ENCODE measurements at regions not wholly inside any gene's neighbourhood (a gene's known extent, or its start where the extent isn't known, plus 50 kb on each side); places are given as distances from the start of the nearest gene placed in this dataset.

DNA sequence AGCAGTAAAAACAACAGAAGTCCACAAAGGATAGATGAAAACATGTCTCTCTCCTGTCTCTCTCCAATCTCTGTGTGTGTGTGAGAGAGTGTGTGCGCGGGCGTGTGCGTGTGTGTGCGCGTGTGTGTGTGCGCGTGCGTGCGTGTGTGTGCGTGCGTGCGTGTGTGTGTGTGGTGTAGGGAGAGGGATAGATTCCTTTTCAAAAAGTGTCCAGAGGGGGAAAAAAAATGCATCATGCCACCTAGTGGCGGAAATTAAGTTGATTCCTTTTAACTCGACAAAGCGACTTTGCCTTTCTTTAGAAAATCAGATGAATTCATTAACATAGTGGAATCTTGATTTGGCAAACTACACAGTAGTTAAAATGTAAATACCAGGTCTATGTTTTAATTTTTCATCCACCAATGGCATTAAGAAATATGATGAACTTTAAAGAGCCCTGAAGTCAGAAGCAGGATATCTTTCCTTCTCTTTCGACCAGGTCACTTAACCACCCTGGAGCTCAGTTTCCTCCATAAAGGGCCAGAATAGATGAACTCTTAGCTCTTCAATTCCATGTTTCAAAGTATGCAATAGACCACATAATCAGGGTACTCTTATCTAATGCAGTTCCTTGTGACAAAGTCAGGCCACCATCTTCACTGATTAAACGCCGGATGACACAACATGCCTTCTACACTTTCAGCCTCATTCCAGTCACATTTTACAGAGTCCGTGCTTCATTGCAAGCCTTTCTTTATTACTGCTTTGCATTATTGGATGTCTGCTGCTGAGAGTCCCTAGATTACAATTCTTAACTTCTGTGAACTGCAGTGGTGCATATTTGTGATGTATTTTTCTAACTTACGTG lies 162.8 kb downstream of the FBXO8 start:
- DNase-seq, result peak; percentile 15

DNA sequence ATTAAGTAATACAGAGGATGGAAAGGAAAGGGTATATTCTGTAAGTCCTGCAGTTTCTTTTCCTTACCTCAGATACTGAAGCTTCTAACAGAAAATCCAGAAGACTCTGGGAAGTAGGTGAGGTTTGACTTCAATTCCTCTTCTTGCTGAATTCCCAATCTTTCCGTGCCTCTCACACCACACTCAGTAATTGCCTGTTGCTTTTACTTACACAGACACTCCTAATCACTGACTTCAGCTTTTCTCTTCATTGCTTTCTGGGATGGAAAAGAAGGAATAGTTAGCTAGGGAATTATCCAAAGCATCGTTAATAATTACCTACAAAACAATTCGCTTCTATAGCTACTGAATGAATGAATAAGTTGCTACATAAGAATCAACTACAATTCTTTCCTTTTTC lies 163.6 kb downstream of the FBXO8 start:
- no peak for DNase-seq

DNA sequence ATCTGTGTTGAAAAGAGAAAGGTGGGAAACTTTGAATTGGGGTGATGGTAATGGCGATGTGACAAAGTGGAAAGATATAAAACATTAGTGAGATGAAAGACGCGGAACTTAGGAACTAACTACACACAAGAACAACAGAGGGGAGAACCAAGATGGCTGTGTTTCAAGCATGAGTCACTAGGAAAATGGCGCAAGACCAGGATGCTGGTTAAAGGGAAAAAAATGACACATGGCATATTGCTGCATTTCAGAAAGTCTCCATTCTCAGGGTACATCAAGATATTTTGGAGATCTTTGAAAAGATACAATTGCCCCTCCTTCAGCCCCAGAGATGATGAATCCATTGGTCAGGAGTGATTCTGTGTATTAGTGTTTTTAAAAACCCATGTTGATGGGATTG lies 164.4 kb downstream of the FBXO8 start:
- DNase-seq, result no peak

DNA sequence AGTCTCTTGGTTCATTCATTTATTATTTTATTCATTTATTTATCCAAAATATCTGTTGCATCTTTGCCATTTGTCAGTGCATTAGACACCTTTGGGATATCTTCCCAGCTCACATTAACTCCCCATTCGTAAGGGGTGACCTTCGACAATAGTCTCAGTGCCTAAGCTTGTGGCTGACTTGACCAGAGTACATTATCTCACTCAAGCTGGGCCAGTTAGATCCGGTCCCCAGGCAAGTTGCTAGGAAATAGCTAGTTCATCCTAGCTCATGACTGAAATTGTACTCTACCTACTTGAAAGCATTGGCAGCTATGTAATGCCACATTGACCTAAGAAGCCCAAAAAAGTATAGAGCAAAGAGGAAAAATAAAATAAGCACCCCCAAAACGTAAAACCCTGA lies 165.3 kb downstream of the FBXO8 start:
- no peak for DNase-seq

DNA sequence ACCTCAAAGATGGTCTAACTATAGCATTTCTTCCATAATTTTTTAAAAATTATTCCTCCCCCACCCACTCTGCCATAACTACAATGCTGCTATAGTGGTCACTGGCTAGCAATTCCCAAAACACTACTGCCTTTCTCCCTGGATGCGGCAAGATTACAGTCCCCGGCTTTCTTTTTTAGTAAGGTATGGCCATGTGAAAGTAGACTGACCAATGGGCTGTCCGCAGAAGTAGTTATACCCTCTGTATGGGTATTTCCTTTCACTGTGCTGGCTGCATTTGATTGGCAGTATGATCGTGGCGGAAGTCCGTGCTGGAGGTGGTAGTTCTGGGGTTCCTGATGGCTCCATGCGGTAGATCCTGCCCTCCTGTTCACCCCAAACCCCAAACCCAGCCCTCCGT lies 166.0 kb downstream of the FBXO8 start:
- no peak for DNase-seq

DNA sequence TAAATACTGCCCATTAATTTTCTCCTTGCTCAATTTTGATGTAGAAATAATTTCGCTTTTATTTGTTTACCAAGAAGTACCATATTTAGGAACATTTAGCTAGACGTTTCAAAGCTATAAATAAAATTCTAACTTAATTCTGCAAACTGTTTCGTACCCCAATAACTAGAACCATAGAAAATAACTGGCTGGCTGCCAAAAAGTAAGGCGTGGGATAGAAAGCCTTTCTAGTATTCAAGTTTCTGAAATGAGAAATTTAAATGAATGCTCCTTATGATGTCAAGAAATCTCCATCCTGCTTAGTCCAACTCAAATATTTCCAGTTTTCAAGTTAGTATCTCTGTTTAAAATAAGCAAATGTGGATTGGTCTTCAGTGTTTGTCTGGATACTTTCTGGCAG lies 167.4 kb downstream of the FBXO8 start:
- no peak for DNase-seq

DNA sequence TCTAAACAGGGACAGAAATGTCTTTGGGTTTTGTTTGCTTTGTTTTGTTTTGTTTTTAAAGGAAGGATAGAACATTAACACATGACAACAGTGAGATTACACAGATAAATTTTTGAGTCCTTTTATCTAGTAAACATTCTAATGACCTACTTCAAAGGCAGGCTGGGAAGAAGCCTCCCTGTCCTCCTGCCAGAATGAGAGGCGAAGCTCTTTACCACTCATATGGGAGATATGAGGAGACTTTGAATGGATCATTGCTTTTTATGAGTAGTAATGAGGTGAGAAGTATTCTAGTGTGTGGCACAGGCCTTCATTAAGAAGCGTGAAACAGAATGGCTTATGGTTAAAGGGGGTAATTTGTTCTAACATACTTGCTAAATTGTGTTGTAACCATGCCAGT lies 172.0 kb downstream of the FBXO8 start:
- no peak for DNase-seq

DNA sequence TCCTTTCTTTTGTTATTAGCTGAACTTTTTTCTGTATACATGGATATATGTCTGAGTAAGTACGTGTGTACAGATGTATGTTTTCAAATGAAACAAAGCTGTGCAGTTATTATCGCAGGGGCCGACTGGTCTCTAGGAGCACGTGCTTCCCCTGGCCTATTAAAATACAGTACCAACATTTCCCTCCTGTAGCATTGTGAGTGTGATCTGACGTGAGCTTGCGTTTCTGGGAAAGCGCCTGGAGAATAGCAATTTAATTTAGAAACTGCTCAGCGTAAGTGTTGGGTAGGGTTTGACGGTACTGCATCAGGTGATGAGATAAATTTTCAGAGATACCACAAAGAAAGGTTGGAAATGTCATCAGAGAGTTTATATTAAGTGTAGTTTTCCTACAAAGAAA lies 173.3 kb downstream of the FBXO8 start:
- no peak for DNase-seq

DNA sequence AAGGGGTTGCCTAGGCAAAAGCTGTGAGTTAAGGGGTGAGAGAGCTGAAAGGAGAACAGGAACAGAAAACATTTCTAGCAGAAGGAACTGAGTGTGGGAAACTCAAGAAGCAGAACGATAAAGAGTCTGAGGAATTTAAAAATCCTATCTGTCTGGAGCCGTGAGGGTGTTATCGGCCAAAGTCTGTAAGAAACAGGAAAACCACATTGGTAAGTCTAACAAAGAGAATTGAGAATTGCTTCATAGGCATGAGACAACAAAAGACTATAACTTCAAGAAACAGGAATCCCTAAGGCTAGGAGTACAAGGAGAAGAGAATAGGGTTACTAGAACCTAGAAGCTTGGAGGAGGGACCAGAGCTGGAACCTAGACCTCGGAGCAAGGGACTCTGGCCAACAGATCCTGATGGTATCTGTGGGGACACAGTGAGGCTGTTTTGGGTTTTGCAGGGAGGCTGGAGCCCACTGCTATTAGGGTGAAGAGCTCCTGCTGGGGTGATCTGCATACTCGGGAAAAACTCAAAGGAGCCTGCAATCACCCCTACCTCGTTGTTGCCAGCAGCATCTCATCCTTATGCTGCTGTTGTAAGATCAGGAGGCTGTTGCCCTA lies 175.6 kb downstream of the FBXO8 start:
- no peak for DNase-seq

DNA sequence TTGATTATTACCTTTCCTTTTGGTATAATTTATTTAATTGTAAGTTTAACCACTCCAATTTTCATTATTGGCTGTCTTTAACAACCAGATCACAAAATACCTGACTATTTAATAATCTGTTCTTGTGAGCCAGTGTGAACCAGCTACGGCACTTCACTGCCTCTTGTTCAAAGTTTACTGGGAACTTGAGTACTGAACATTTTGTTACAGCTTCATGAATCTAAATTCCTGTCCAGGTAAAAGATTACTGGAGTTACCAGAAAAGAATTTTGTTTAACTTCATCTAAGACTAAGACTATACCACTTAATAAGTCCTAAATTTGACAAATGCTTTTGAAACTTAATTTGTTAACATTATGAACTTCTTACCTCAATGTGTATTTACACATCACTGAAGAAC lies 178.3 kb downstream of the FBXO8 start:
- no peak for DNase-seq

DNA sequence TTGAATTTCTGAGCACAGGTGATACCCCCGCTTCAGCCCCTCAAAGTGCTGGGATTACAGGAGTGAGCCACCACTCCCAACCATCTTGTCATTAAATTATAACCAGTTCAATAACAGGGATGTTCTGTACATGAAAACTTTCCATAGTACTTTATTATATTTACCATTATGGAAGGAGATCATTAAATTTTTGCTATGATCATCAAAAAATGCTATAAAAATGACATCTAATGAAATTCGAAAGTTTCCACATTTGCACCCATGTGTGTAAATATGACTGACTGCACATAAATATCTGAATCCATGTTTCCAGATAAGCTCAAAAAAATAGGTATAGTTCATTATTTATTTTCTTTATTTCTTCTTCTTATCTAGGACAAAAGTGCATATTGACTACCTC lies 182.6 kb downstream of the FBXO8 start:
- DNase-seq, result no peak

DNA sequence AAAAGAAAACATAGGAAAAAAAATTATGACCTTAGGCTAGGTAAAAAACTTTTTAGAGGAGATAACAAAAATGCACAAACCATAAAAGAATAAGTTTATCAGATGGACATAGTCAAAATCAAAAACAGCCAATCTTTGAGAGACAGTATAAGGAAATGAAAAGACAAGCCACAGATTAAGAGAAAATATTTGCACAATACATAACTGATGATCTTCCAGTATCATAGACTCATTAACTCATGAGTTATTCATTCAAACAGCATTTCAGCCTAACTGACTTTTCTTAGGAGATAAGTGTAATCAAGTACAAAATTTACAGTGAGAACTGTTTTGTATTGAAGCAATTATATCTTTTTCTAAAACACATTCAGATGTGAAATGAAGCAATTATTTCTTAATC lies 183.8 kb downstream of the FBXO8 start:
- no peak for DNase-seq

DNA sequence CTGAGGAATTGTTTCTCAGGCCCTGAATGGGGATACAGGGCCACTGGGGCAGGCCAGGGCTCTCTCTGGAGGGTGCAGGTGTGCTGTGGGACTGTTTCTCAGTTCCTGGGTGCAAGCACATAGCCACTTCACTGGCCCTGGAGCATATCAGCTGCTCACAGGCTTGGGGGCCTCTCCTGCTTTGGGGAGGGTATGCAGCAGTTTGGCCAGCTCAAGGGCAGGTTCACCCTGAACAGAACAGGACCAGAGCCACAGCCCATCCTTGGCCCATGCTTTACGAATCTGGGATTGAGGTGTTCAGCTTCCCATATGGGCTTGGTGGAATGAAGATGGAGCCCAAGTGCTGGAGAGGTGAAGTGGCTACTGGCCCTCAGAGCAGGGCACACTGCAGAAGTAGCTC lies 186.5 kb downstream of the FBXO8 start:
- no peak for DNase-seq

DNA sequence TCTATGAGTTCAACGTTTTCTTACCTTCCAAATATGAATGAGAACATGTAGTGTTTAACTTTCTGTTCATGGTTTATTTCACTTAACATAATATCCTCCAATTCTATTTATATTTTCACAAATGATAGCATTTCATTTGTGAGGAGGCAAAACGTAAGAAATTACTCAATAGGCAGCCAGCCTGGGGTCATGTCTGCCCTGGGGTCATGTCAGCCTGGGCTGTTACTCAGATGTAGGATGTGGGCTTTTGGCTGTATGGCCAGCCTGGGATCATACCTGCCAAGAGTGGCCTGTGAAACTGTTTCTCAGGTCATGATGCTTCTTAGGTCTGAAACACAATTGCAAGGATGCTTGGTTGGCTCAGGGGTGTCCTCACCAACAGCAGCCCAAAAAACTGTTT lies 187.0 kb downstream of the FBXO8 start:
- DNase-seq, result no peak

DNA sequence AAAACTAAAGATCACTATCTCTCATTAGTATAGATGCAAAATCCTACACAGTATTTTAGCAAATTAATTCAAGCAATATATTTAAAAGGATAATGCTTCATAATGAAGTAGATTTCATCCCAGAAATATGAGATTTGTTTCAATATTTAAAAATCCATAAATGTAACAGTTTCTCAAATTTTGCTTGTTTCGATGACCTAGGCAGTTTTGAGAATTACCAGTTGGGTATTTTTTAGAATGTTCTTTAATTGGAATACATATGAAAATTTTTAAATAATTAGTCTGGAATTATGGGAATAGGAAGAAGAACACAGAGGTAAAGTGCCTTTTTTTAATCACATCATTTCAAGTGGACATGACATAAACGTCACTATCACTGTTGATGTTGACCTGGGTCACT lies 192.3 kb downstream of the FBXO8 start:
- no peak for DNase-seq

DNA sequence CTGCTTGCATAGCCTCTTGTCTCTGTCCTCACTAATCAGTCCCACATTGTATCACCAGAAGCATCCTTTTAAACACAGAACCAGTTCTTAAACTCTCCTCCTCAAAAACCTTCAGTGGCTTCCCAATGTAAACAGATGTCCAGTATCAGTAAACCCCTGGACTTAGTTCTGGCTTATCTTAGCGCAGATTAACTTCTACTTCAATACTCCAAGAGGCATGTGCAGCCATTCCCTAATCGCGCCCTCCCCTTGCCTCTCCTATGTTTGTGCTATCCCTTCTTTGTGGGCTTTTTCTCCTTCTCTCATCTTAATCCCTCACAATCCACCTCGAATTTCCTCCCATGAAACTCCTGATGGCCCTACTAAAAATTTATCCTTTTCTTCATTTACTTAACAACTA lies 193.8 kb downstream of the FBXO8 start:
- DNase-seq, result no peak

DNA sequence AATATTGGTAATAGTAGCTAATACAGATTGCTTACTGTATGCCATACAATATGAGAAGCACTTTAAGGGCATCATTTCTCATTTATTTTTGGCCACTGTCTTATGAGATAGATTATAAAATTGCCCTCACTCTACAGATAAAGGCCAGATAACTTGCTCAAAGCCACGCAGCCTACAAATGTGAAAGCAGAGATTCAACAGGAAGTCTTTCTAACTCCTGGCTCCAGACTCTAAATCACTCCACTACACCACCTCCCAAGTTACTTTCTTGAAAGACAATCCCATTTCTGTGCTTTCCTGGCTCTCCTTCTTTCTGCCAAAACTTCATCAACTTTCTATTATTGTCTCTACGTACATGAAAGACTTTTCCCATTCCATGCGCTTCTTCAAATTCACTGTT lies 194.7 kb downstream of the FBXO8 start:
- DNase-seq, result no peak

DNA sequence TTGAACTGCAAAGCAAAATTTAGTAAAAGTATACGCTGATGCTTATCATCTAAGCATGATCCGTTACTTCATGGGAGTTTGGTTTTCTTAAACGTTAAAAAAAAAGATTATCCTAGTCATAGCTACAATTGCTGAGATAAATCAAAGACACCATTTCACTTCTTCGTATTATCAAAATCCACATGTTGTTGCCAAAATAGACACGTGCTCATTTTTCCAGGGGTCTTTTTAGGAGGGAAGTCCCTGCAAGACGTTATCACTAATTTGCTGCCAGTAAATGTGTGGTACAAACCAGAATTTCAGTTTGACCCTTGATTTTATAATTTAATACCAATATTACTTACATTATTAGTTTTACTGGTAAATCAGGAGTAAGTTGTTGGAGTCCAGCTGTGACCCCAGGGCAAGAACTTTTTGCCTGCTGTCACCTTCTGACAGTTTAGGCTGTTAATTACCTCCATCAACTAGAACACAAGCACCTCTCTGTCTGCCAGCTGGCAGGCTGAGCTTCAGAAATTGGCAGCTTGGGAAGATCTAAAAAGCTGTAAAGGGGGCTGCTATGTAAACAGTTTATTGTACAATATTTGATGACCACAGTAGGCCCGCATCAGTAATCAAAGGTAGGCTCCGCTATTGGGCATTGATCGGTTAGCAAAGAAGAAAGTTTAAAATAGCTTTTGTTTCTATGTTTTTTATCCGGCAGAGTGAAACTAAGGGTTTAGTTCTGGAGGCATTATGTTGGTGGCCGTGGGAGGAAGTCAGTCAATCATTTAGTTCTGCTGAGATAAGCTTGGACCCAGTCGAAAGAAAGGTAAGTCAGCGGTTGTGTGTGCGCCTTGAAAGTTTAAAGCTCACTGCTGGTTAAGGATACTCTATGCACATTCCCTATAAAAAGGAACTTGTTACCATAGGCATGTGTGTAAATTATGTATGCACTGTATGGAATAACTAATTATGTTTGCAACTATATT lies 196.4 kb downstream of the FBXO8 start:
- DNase-seq, result no peak

DNA sequence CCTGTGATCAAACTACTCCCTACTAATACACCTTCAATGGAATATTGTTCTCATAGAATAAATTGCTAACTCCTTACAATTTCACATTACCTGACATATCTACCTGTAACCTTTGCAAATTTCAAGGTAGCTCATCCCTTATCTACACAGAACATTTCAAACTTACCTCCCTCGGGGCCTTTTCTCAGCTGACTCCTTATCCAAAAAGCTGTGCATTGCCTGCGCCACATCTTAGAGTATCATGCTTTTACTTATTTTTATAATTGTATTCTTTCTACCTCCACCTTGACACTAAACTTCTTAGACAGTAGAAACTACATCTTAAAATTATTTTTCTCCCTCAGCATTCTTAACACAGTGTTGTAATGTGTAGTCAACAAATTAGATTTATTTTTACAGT lies 198.5 kb downstream of the FBXO8 start:
- no peak for DNase-seq

DNA sequence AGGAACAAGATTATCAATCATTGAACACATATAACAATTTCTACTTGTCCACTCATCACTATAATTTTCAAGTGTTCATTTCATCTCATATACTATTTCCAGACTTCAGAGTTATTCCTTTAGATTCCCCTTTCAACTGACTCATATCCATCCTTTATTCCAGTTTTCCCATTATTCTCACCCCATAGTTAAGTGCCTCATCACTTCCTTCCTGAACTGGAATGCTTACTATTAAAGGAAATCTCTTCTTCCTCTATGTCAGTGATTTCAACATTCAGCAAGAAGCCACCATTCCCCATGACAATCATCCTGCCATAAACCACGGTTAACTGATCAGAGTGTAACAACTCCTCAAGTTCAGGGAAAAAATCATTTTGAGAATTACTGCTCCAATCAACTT lies 198.9 kb downstream of the FBXO8 start:
- no peak for DNase-seq

DNA sequence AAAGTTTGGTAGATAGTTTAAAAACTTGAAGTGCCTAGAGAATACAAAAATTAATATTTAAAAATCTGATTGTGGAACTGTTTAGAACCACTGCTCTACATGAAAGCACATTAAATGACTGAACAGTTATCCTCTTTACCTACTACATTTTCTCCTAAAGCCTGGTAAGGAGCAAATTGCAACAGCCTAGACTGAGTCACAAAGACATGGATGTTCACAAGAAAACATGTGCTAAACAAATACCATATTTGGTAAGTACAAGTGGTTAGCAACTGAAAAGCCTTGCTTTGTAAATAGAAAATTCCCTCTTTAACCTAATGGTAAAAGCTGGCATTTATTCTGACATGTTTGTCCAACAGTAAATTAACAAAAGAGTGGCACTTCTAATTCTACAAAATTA lies 203.1 kb downstream of the FBXO8 start:
- DNase-seq, result no peak

DNA sequence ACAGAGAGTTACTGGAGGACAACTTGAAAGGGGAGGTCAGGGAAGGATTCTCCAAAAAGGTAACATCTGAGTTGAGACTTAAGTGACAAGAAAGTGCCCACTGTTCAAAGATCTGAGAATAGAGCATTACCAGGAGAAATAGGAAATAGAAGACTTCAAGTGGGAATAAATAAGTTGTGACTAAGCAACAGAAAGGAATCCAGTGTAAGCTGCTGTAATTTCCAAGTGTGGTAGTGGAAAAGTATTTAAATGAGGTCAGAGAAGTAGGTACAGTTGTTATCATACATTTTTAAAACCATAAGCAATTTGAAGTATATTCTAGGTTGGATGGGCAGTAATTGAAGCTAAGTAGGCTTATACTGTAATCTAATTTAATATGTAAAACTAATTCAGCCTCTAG lies 211.9 kb downstream of the FBXO8 start:
- no peak for DNase-seq

DNA sequence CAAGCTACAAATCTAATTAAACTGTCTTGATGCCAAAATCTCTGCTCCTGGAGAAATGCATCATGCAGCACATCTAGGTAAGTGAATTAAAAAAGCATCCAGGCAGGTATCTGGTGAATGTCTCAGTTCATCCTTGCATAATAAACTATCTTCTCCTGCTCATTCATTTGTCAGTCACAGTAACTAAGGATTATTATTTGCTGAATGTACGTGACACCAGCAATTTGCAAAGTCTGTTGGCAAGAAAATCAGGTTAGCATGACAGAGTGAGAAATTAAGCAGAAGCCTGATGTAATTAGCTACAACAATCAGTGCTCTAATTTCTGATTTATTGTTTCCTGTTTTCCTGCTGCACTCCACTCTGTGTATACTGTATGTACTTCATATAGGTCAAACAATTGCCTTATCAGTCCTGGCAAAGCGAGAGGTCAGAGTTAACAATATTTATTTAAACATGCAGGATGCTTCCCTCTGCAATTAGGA lies 213.6 kb downstream of the FBXO8 start:
- no peak for DNase-seq
